Heart right ventricle (tissue), 16 donors: ENCODE measurements at regions not wholly inside any gene's neighbourhood (a gene's known extent, or its start where the extent isn't known, plus 50 kb on each side); places are given as distances from the start of the nearest gene placed in this dataset.

ENCODE experiments used
- ATAC-seq, 8 donors: fragments of 200-7000 bp; cut with Tn5 transposase; one replicate each; pipeline ENCODE4 v1.9.1; 2020; ENCODE audit warnings: mild to moderate bottlenecking in 8 of 8, moderate library complexity in 8 of 8, moderate number of reproducible peaks in 1 of 8
- DNase-seq, 2 donors: peaks; one replicate each; pipeline ENCODE4 v3.0.0-alpha.2; 2020
- H3K27ac ChIP-seq, 10 donors: fragments of 200-600 bp; sonication (generic) in 2 of 10; one replicate each; pipeline versions ENCODE4 v1.5.0 to v1.8.0; 2020 to 2022; ENCODE audit warnings: mild to moderate bottlenecking in 3 of 10
- H3K27me3 ChIP-seq, 7 donors: fragments of 200-600 bp; one replicate each; pipeline ENCODE4 v1.8.0; 2021 to 2022; ENCODE audit warnings: mild to moderate bottlenecking in 2 of 7
- H3K36me3 ChIP-seq, 9 donors: fragments of 200-600 bp; sonication (generic) in 1 of 9; one replicate each; pipeline versions ENCODE4 v1.5.0 to v1.8.0; 2020 to 2022; ENCODE audit warnings: mild to moderate bottlenecking in 2 of 9
- H3K4me1 ChIP-seq, 9 donors: fragments of 200-600 bp; sonication (generic) in 1 of 9; one replicate each; pipeline versions ENCODE4 v1.5.0 to v1.8.0; 2020 to 2022; ENCODE audit warnings: mild to moderate bottlenecking in 4 of 9
- H3K4me3 ChIP-seq, 10 donors: fragments of 200-600 bp; sonication (generic) in 2 of 10; one replicate each; pipeline versions ENCODE4 v1.5.0 to v1.8.0; 2020 to 2022; ENCODE audit warnings: mild to moderate bottlenecking in 7 of 10, moderate library complexity in 2 of 10
- H3K9me3 ChIP-seq, 11 donors: fragments of 200-600 bp in 10 of 11; sonication (generic) in 2 of 11; one replicate each; pipeline versions ENCODE4 v1.5.0 to v1.8.0; 2013 to 2022; ENCODE audit warnings: mild to moderate bottlenecking in 2 of 11, control low read depth in 1 of 11, moderate library complexity in 1 of 11
- CTCF ChIP-seq, 9 donors: fragments of 200-600 bp; sonication (generic) in 2 of 9; IDR thresholded peaks; one replicate each; pipeline versions ENCODE4 v1.5.0 to v1.8.0; 2021 to 2022; ENCODE audit warnings: antibody characterized with exemption in 9 of 9, mild to moderate bottlenecking in 5 of 9, moderate library complexity in 1 of 9
- WGBS, 2 donors: extraction: QIAGEN DNeasy Blood & Tissue Kit; methylation state at CpG; one replicate each; pipeline ENCODE4 v1.1.7; 2013; ENCODE audit warnings: inconsistent platforms in 1 of 2; 5-methylcytosine and 5-hydroxymethylcytosine counted together
- intact Hi-C, 10 donors: fragments of 100-400 bp; cut with DNase I; formaldehyde crosslinking; loops; one replicate each; pipeline versions ENCODE4 v1.11.1 to v1.14.2; 2022
- donor health status: Arrhythmogenic right ventricular cardiomyopathy.
- donor health status: ischemic (EF 13 %, LVEDD 7.1; RV severe dilation, severe dysfunction).
- donor health status: healthy with polysubstance abuse.
- donor health status: DM: no; HTN: yes; CAD: no.
- donor health status: DM: no; HTN: no; CAD: no.
- donor health status: ischemic (EF 25% LVEDD 6.9; RV normal size, moderate dysfunction).
- donor health status: ischemic (EF 25% LVEDD 5.7; RV mildly dilated, moderate dysfunction).
- donor health status: healthy.
- donor health status: DM: yes; HTN: yes; CAD: no.
- donor health status: Ischemic cardiomyopathy.
- donor health status: ischemic (EF 35%, LVEDD 5.7; RV mildly dilated, moderate dysfunction).
- donor health status: nonischemic (EF 11% LVEDD 7.7; RV severe dilation, severe dysfunction).
- donor health status: DM: yes; HTN: yes; CAD: no.
- donor health status: PGD.
- donor health status: ischemic (EF 29% LVEDD 5.4; RV normal size, mild dysfunction).
- donor health status: nonischemic (EF 23%, LVEDD 6.1; RV moderate dilation, normal function).

DNA sequence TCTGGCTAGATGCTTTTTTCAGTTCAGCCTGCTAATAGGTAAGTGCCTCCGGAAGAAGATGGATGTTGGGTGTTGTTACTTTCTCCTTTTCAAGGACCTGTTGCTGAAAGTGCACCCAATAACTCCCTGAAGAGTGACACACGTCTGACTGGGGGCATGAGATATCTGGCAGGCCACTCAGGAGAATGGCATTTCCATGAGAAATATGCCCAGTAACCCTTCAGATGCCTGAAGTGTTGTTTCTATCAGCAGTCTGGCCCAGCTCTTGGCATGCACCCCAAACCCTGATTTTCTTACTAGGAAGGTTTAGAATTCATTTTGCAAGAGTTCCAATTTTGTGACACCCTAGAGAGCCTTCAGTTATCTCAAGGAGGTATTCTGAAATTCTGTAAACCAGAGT is 71.5 kb downstream of the ARHGAP35 start:
- Histone ChIP-seq H3K4me3 (no peak overlapping the region), H3K27ac (peak overlapping the region in 4 of 10 donors; percentile 25 to 67 (median 36)), H3K4me1 (peaks cover 0 to 93% (median 76%) of the 10 kb centered on the region in 9 donors), H3K36me3 (peaks cover 0 to 6% (median 0%) of the 10 kb centered on the region in 9 donors), H3K9me3 (no peaks in the 10 kb centered on the region), H3K27me3 (no peaks in the 10 kb centered on the region)
- ATAC-seq (peak in 1 of 8 donors; percentile 14), DNase-seq (no peak)
- WGBS, 2 donors, result 34 to 43% methylated on average over 2 of the region's 2 CpGs
- intact Hi-C loops, result loop anchor here in 2 of 10 donors (5.0 to 10.0 kb wide), 2 partner anchors 50 to 52 kb away; no protein-coding TSS in a partner anchor
- no peak for TF ChIP-seq CTCF (IDR thresholded peaks at IDR 0.05)

GRCh38 chr19:46935066-46935663 is 74.4 kb downstream of the ARHGAP35 start:
- Histone ChIP-seq H3K27ac (peak overlapping the region in 3 of 10 donors; percentile 17 to 72 (median 49)), H3K36me3 (peaks cover 0 to 34% (median 3%) of the 10 kb centered on the region in 9 donors), H3K4me1 (peaks cover 0 to 69% (median 53%) of the 10 kb centered on the region in 9 donors), H3K27me3 (no peaks in the 10 kb centered on the region), H3K4me3 (no peak overlapping the region), H3K9me3 (no peaks in the 10 kb centered on the region)
- no peak for DNase-seq
- TF ChIP-seq CTCF (IDR thresholded peaks at IDR 0.05), result no peak
- ATAC-seq, result no peak
- 70 to 78% methylated on average over 7 of the region's 7 CpGs for WGBS, 2 donors
- intact Hi-C loops, result loop anchor here in 2 of 10 donors (5.0 to 10.0 kb wide), 2 partner anchors 42 to 50 kb away; no protein-coding TSS in a partner anchor

DNA sequence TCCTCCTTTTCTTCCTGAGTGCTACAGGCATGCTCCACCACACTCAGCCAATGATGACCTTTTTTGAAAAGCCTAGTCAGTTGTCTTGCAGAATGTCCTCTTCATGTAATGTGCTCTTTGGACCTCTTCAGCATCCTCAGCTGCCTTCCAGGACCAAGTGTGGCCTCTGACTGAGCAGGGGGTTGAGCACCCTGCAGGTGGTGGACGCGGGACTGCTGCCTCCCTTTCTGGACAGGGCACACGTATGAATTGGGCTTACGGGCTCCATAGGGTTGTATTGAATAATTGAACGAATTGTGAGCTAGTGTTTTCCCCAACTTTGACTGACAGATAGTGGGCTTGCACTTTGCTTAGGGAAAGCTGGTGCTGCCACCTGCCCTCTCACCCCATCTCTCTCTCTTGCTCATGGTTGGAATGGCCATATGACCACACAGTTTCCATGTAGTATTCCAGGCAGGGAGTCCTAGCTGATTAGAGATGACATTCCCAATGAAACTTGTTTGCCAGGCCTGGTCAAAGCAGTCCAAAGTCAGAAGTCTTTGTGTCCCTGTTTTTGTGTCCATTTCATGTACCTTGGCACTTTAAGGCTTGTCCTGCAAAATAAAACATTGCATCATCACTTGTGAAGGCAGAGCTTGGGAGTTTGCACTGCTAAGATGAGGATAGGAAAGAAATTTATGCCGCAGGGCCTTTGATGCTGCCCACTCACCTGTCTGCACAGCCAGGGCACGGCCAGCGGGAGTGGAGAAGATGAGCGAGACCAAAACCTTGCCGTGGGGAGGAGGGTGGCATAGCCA is 76.3 kb upstream of the NPAS1 start:
- Histone ChIP-seq H3K27me3 (no peaks in the 10 kb centered on the region), H3K4me1 (peaks cover 10 to 59% (median 45%) of the 10 kb centered on the region in 9 donors), H3K27ac (peak overlapping the region in 6 of 10 donors; percentile 9 to 90 (median 78)), H3K4me3 (no peak overlapping the region), H3K36me3 (peaks cover 0 to 38% (median 0%) of the 10 kb centered on the region in 9 donors), H3K9me3 (no peaks in the 10 kb centered on the region)
- peak in 3 of 8 donors; percentile 6 to 32 (median 23) for ATAC-seq
- 92 to 93% methylated on average over 10 of the region's 10 CpGs for WGBS, 2 donors
- no peak for DNase-seq
- no peak for TF ChIP-seq CTCF (IDR thresholded peaks at IDR 0.05)
- intact Hi-C loops, result no loop called here

DNA sequence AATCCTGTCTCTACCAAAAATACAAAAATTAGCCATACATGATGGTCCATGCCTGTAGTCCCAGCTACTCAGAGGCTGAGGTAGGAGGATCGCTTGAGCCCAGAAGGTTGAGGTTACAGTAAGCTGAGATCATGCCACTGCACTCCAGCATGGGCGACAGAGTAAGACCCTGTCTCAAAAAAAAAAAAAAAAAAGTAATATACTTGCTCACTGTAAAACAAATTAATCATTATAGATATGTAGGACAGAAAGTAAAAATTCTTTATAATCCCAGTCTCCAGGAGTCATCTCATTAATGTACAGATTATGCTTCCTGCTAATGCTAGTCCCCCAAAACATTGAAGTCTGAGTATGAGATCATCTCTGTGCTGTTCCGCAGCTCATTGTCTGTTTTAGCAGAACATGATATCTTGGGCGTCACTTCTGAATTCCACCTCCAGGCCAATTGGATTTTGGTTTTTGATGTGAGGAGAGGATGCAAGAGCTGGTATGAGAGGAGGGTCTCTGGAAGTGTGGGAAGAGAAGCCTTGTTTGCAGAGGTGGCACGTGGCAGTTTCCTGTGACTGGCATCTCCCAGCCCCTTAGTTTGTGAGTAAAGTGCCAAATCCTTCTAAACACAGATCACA is 75.4 kb upstream of the NPAS1 start:
- intact Hi-C loops, result no loop called here
- DNase-seq (no peak), ATAC-seq (peak in 1 of 8 donors; percentile 18)
- Histone ChIP-seq H3K4me3 (peak overlapping the region in 4 of 10 donors; percentile 2 to 31 (median 22)), H3K36me3 (peaks cover 0 to 30% (median 0%) of the 10 kb centered on the region in 9 donors), H3K9me3 (no peaks in the 10 kb centered on the region), H3K4me1 (peaks cover 10 to 59% (median 45%) of the 10 kb centered on the region in 9 donors), H3K27ac (peak overlapping the region in 8 of 10 donors; percentile 8 to 90 (median 78)), H3K27me3 (no peaks in the 10 kb centered on the region)
- TF ChIP-seq CTCF (IDR thresholded peaks at IDR 0.05), result no peak
- 58 to 62% methylated on average over 5 of the region's 5 CpGs for WGBS, 2 donors
